GM23338 (cell line): ENCODE measurements at regions not wholly inside any gene's neighbourhood (a gene's known extent, or its start where the extent isn't known, plus 50 kb on each side); places are given as distances from the start of the nearest gene placed in this dataset.

Experiments used
- ATAC-seq: fragments of 200-7000 bp; cut with Tn5 transposase; 3 replicates; pipeline ENCODE4 v1.9.1; 2020
- DNase-seq: peaks from one replicate; pipeline ENCODE4 v3.0.0-alpha.2; 2015; ENCODE audit warnings: low spot score
- H2AFZ ChIP-seq: fragments of 200-600 bp; sonication (generic); 2 replicates; pipeline ENCODE4 v1.8.0; 2016; ENCODE audit warnings: antibody characterized with exemption, mild to moderate bottlenecking, moderate library complexity
- H3F3A ChIP-seq: fragments of 200-600 bp; sonication (generic); replicated peaks from 2 replicates; pipeline ENCODE4 v1.8.0; 2017; ENCODE audit warnings: antibody characterized with exemption, mixed run types, low read depth
- H3K27ac ChIP-seq: fragments of 200-600 bp; sonication (generic); 2 replicates; pipeline ENCODE4 v1.6.1; 2016; ENCODE audit warnings: low read depth
- H3K27me3 ChIP-seq: fragments of 200-600 bp; sonication (generic); 2 replicates; pipeline ENCODE4 v1.8.0; 2016; ENCODE audit warnings: mild to moderate bottlenecking, mixed run types, moderate library complexity; ENCODE audit not compliant: insufficient read depth
- H3K36me3 ChIP-seq: fragments of 200-600 bp; sonication (generic); 2 replicates; pipeline ENCODE4 v1.8.0; 2016; ENCODE audit warnings: mild to moderate bottlenecking; ENCODE audit not compliant: insufficient read depth
- H3K4me1 ChIP-seq: fragments of 200-600 bp; sonication (generic); 2 replicates; pipeline ENCODE4 v1.8.0; 2016; ENCODE audit warnings: mild to moderate bottlenecking, moderate library complexity; ENCODE audit not compliant: insufficient read depth
- H3K4me2 ChIP-seq: fragments of 200-600 bp; sonication (generic); 2 replicates; pipeline ENCODE4 v1.7.1; 2017; ENCODE audit warnings: mixed run types
- H3K4me3 ChIP-seq: fragments of 200-600 bp; sonication (generic); 2 replicates; pipeline ENCODE4 v1.6.1; 2016; ENCODE audit warnings: mixed run types
- H3K79me2 ChIP-seq: fragments of 200-600 bp; sonication (generic); replicated peaks from 2 replicates; pipeline ENCODE4 v1.8.0; 2017; ENCODE audit warnings: mild to moderate bottlenecking; ENCODE audit not compliant: insufficient read depth
- H3K9me2 ChIP-seq: fragments of 200-600 bp; sonication (generic); 2 replicates; pipeline ENCODE4 v1.8.0; 2017; ENCODE audit not compliant: insufficient read depth
- H4K20me1 ChIP-seq: fragments of 200-600 bp; sonication (generic); replicated peaks from 2 replicates; pipeline ENCODE4 v1.8.0; 2017; ENCODE audit warnings: mild to moderate bottlenecking; ENCODE audit not compliant: insufficient read depth
- H3K27ac Mint-ChIP-seq: 2 replicates; pipeline ENCODE4 v1.8.0; 2020; ENCODE audit warnings: inconsistent platforms, mild to moderate bottlenecking, moderate library complexity, mixed read lengths
- H3K27me3 Mint-ChIP-seq: 3 replicates; pipeline ENCODE4 v1.8.0; 2022; ENCODE audit warnings: low read depth, mild to moderate bottlenecking, moderate library complexity, mixed read lengths, inconsistent platforms; ENCODE audit not compliant: insufficient read depth, poor library complexity
- H3K36me3 Mint-ChIP-seq: 3 replicates; pipeline ENCODE4 v1.8.0; 2021; ENCODE audit warnings: low read depth, mild to moderate bottlenecking, inconsistent platforms, moderate library complexity, mixed read lengths
- H3K4me1 Mint-ChIP-seq: 3 replicates; pipeline ENCODE4 v1.8.0; 2020; ENCODE audit warnings: mild to moderate bottlenecking, inconsistent platforms, mixed read lengths
- H3K4me3 Mint-ChIP-seq: 3 replicates; pipeline ENCODE4 v1.8.0; 2021; ENCODE audit warnings: moderate library complexity, mild to moderate bottlenecking, inconsistent platforms, mixed read lengths
- H3K9me3 Mint-ChIP-seq: 3 replicates; pipeline ENCODE4 v1.8.0; 2020; ENCODE audit warnings: moderate library complexity, mild to moderate bottlenecking, inconsistent platforms, mixed read lengths
- EZH2 ChIP-seq: fragments of 200-600 bp; sonication (generic); IDR thresholded peaks from one replicate; pipeline ENCODE4 v1.8.0; 2017; ENCODE audit warnings: antibody characterized with exemption, mild to moderate bottlenecking, low read depth; ENCODE audit not compliant: unreplicated experiment
- JUNB ChIP-seq: IDR thresholded peaks from one replicate; pipeline ENCODE4 v1.6.1; 2016; ENCODE audit warnings: antibody characterized with exemption; ENCODE audit not compliant: unreplicated experiment
- TF ChIP-seq, protein P1 (sequence below): fragments of 250-450 bp; sonication (Bioruptor Pico); IDR thresholded peaks from 2 replicates; pipeline ENCODE4 v1.5.0; 2020; ENCODE audit warnings: mild to moderate bottlenecking, moderate library complexity
- TF ChIP-seq, protein P2 (sequence below), 2 experiments: fragments of 200-600 bp in 1 of 2; sonication (generic) in 1 of 2; conservative IDR thresholded peaks; 2 replicates each; pipeline versions ENCODE4 v1.5.1 to v1.6.1; 2016 to 2017; ENCODE audit warnings: antibody characterized with exemption in 2 of 2, low read depth in 2 of 2, mild to moderate bottlenecking in 2 of 2, moderate library complexity in 1 of 2

DNA sequence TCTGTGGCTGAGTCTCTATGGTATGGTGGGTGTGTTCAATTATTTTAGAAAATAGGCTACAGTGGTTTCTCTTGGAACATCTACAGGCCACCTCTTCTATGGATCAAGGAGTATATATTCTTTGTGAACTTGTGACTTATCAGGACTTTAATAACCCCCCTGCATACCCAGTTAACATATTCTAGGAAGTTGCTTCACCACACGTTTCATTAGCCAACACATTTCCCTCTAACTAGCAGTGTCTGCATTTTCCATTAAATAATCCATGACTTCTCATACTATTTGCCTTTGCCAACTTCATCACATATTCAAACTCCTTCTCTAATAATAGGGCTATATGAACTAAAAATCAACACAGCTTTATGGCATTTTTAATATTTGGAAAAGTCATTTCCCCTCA, 187.6 kb upstream of the ARL4C start:
- Histone ChIP-seq H3K27ac (peak overlapping the region; percentile 94), H3K4me3 (no peak overlapping the region), H2AFZ (no peak overlapping the region), H3K4me2 (peak overlapping the region; percentile 27; the same call in 1 of the 2 replicates), H3K4me1 (peaks cover 35% of the 10 kb centered on the region), H4K20me1 (no peaks in the 10 kb centered on the region), H3K27me3 (no peaks in the 10 kb centered on the region), H3K79me2 (no peaks in the 10 kb centered on the region), H3K9me2 (peaks cover 8% of the 10 kb centered on the region), H3F3A (no peaks in the 10 kb centered on the region), H3K36me3 (no peaks in the 10 kb centered on the region)
- DNase-seq (no peak), ATAC-seq (no peak)
- H3K9me3 Mint-ChIP-seq, result no peaks in the 10 kb centered on the region
- peaks cover 11% of the 10 kb centered on the region for H3K27me3 Mint-ChIP-seq
- peaks cover 50% of the 10 kb centered on the region for H3K4me1 Mint-ChIP-seq
- H3K27ac Mint-ChIP-seq, result peak overlapping the region; percentile 65
- TF ChIP-seq, protein P1, sequence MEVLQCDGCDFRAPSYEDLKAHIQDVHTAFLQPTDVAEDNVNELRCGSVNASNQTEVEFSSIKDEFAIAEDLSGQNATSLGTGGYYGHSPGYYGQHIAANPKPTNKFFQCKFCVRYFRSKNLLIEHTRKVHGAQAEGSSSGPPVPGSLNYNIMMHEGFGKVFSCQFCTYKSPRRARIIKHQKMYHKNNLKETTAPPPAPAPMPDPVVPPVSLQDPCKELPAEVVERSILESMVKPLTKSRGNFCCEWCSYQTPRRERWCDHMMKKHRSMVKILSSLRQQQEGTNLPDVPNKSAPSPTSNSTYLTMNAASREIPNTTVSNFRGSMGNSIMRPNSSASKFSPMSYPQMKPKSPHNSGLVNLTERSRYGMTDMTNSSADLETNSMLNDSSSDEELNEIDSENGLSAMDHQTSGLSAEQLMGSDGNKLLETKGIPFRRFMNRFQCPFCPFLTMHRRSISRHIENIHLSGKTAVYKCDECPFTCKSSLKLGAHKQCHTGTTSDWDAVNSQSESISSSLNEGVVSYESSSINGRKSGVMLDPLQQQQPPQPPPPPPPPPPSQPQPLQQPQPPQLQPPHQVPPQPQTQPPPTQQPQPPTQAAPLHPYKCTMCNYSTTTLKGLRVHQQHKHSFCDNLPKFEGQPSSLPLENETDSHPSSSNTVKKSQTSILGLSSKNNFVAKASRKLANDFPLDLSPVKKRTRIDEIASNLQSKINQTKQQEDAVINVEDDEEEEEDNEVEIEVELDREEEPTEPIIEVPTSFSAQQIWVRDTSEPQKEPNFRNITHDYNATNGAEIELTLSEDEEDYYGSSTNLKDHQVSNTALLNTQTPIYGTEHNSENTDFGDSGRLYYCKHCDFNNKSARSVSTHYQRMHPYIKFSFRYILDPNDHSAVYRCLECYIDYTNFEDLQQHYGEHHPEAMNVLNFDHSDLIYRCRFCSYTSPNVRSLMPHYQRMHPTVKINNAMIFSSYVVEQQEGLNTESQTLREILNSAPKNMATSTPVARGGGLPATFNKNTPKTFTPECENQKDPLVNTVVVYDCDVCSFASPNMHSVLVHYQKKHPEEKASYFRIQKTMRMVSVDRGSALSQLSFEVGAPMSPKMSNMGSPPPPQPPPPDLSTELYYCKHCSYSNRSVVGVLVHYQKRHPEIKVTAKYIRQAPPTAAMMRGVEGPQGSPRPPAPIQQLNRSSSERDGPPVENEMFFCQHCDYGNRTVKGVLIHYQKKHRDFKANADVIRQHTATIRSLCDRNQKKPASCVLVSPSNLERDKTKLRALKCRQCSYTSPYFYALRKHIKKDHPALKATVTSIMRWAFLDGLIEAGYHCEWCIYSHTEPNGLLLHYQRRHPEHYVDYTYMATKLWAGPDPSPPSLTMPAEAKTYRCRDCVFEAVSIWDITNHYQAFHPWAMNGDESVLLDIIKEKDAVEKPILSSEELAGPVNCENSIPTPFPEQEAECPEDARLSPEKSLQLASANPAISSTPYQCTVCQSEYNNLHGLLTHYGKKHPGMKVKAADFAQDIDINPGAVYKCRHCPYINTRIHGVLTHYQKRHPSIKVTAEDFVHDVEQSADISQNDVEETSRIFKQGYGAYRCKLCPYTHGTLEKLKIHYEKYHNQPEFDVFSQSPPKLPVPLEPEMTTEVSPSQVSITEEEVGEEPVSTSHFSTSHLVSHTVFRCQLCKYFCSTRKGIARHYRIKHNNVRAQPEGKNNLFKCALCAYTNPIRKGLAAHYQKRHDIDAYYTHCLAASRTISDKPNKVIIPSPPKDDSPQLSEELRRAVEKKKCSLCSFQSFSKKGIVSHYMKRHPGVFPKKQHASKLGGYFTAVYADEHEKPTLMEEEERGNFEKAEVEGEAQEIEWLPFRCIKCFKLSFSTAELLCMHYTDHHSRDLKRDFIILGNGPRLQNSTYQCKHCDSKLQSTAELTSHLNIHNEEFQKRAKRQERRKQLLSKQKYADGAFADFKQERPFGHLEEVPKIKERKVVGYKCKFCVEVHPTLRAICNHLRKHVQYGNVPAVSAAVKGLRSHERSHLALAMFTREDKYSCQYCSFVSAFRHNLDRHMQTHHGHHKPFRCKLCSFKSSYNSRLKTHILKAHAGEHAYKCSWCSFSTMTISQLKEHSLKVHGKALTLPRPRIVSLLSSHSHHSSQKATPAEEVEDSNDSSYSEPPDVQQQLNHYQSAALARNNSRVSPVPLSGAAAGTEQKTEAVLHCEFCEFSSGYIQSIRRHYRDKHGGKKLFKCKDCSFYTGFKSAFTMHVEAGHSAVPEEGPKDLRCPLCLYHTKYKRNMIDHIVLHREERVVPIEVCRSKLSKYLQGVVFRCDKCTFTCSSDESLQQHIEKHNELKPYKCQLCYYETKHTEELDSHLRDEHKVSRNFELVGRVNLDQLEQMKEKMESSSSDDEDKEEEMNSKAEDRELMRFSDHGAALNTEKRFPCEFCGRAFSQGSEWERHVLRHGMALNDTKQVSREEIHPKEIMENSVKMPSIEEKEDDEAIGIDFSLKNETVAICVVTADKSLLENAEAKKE (CRISPR knock-in tag), result 0 out of 2 replicates have a peak, but pooled peaks have one; percentile 1
- TF ChIP-seq JUNB (no peak), EZH2 (no peak)
- TF ChIP-seq, protein P2, sequence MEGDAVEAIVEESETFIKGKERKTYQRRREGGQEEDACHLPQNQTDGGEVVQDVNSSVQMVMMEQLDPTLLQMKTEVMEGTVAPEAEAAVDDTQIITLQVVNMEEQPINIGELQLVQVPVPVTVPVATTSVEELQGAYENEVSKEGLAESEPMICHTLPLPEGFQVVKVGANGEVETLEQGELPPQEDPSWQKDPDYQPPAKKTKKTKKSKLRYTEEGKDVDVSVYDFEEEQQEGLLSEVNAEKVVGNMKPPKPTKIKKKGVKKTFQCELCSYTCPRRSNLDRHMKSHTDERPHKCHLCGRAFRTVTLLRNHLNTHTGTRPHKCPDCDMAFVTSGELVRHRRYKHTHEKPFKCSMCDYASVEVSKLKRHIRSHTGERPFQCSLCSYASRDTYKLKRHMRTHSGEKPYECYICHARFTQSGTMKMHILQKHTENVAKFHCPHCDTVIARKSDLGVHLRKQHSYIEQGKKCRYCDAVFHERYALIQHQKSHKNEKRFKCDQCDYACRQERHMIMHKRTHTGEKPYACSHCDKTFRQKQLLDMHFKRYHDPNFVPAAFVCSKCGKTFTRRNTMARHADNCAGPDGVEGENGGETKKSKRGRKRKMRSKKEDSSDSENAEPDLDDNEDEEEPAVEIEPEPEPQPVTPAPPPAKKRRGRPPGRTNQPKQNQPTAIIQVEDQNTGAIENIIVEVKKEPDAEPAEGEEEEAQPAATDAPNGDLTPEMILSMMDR (conservative IDR thresholded peaks at IDR 0.05; ENCODE audit: low read depth in 2 of 2), result no peak
- H3K36me3 Mint-ChIP-seq, result no peaks in the 10 kb centered on the region; the same call in 2 of the 3 replicates
- H3K4me3 Mint-ChIP-seq, result no peak overlapping the region
